ENCODE measurements at regions not wholly inside any gene's neighbourhood (a gene's known extent, or its start where the extent isn't known, plus 50 kb on each side); places are given as distances from the start of the nearest gene placed in this dataset.
A peak's percentile ranks its signal among the peaks of the same experiment; 100 is the strongest.

DNA sequence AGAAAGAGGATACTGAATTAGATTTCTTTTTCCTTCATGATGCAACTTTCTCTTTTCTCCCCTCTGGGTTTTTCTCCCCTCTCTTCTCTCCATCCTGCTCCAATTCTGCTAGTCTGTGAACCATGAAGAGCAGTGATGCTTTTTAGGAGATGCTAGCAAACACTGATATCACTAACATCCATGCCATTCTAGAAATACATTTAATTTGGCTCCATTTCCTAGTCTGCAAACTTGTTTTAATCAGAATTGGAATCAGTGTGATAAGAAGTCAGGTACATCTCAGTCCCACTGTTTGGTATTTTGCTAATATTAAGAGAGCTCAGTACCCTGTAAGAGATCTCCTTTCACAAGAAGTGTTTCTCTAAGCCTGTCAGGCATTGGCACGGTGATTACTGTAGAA is 437.1 kb downstream of the RWDD3 start:
- H3K27ac ChIP-seq (ENCODE audit: control insufficient read depth, insufficient read depth, low read length), result no peak overlapping the region

DNA sequence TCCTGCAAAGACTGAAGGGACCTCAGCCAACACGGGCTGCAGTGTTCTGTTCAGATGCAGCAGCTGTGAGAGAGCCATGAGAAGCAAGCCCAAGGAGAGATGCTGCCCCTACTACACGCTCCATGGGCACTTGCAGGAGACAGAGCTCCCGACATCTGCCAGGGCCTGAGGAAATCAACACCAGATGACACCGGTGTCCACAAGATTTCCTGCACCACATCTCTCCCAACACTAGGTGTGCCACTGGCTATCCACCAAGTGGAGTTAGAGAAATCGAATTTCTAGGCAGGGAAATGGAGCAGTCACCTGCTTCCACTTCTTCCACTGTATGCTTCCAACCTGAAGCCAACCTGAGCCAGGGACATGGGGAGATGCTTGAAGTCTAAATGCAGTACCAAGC is 445.3 kb downstream of the RWDD3 start:
- H4K20me1 ChIP-seq (ENCODE audit: control insufficient read depth, extremely low read depth, insufficient read depth, low read length), result no peaks in the 10 kb centered on the region
- no peak overlapping the region for H3K9ac ChIP-seq (ENCODE audit: control insufficient read depth, extremely low read depth, insufficient read depth, low read length)
- H3K27ac ChIP-seq (ENCODE audit: control insufficient read depth, insufficient read depth, low read length), result no peak overlapping the region
- no peaks in the 10 kb centered on the region for H3K4me1 ChIP-seq (ENCODE audit: control insufficient read depth, extremely low read depth, insufficient read depth, low read length)
- H3K4me3 ChIP-seq (ENCODE audit: control insufficient read depth in 2 of 3, extremely low read depth in 1 of 3, insufficient read depth in 2 of 3, low read depth in 1 of 3, low read length in 3 of 3), result no peak overlapping the region
- dilution Hi-C loops (cut with MboI; ENCODE audit: extremely low pct_ligation_motif_present, low sequenced_read_pairs), result no loop called here
- no peaks in the 10 kb centered on the region for H3K9me1 ChIP-seq (ENCODE audit: control insufficient read depth, extremely low read depth, insufficient read depth, low read length)
- H3K79me2 ChIP-seq (ENCODE audit: control insufficient read depth, insufficient read depth, low read length), result no peaks in the 10 kb centered on the region
- no peaks in the 10 kb centered on the region for H3K36me3 ChIP-seq (ENCODE audit: control insufficient read depth in 2 of 2, extremely low read depth in 1 of 2, insufficient read depth in 2 of 2, low read length in 2 of 2)
- no peaks in the 10 kb centered on the region for H3K9me3 ChIP-seq (ENCODE audit: control insufficient read depth, low read depth, low read length)
- no peak overlapping the region for H3K4me2 ChIP-seq (ENCODE audit: control insufficient read depth, extremely low read depth, insufficient read depth, low read depth, low read length)
- no peak overlapping the region for H2AFZ ChIP-seq (ENCODE audit: control insufficient read depth, low read length)
- TF ChIP-seq, protein P1, sequence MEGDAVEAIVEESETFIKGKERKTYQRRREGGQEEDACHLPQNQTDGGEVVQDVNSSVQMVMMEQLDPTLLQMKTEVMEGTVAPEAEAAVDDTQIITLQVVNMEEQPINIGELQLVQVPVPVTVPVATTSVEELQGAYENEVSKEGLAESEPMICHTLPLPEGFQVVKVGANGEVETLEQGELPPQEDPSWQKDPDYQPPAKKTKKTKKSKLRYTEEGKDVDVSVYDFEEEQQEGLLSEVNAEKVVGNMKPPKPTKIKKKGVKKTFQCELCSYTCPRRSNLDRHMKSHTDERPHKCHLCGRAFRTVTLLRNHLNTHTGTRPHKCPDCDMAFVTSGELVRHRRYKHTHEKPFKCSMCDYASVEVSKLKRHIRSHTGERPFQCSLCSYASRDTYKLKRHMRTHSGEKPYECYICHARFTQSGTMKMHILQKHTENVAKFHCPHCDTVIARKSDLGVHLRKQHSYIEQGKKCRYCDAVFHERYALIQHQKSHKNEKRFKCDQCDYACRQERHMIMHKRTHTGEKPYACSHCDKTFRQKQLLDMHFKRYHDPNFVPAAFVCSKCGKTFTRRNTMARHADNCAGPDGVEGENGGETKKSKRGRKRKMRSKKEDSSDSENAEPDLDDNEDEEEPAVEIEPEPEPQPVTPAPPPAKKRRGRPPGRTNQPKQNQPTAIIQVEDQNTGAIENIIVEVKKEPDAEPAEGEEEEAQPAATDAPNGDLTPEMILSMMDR (optimal IDR thresholded peaks at IDR 0.05 in 1 of 3, IDR thresholded peaks at IDR 0.05 in 1 of 3, conservative IDR thresholded peaks at IDR 0.05 in 1 of 3; ENCODE audit: extremely low read depth in 1 of 3, insufficient read depth in 2 of 3, low read length in 3 of 3), result peak in 1 of 3 experiments; percentile 20
- no peak for TF ChIP-seq EZH2 (IDR thresholded peaks at IDR 0.05; ENCODE audit: low read length)
- DNase-seq (ENCODE audit: low read depth, low spot score), result no peak
- no peaks in the 10 kb centered on the region for H3K27me3 ChIP-seq (ENCODE audit: control insufficient read depth, extremely low read depth, insufficient read depth, low read length)
- FAIRE-seq, result no peak

More for the DNA sequence above, 437.1 kb downstream of the RWDD3 start:
- Histone ChIP-seq H3K9me3 (ENCODE audit: control insufficient read depth, low read depth, low read length) (no peaks in the 10 kb centered on the region), H3K36me3 (ENCODE audit: control insufficient read depth in 2 of 2, extremely low read depth in 1 of 2, insufficient read depth in 2 of 2, low read length in 2 of 2) (no peaks in the 10 kb centered on the region), H3K4me3 (ENCODE audit: control insufficient read depth in 2 of 3, extremely low read depth in 1 of 3, insufficient read depth in 2 of 3, low read depth in 1 of 3, low read length in 3 of 3) (no peak overlapping the region), H2AFZ (ENCODE audit: control insufficient read depth, low read length) (no peak overlapping the region), H3K79me2 (ENCODE audit: control insufficient read depth, insufficient read depth, low read length) (no peaks in the 10 kb centered on the region), H4K20me1 (ENCODE audit: control insufficient read depth, extremely low read depth, insufficient read depth, low read length) (no peaks in the 10 kb centered on the region), H3K4me2 (ENCODE audit: control insufficient read depth, extremely low read depth, insufficient read depth, low read depth, low read length) (no peak overlapping the region), H3K9me1 (ENCODE audit: control insufficient read depth, extremely low read depth, insufficient read depth, low read length) (no peaks in the 10 kb centered on the region), H3K9ac (ENCODE audit: control insufficient read depth, extremely low read depth, insufficient read depth, low read length) (no peak overlapping the region), H3K4me1 (ENCODE audit: control insufficient read depth, extremely low read depth, insufficient read depth, low read length) (no peaks in the 10 kb centered on the region), H3K27me3 (ENCODE audit: control insufficient read depth, extremely low read depth, insufficient read depth, low read length) (no peaks in the 10 kb centered on the region)
- DNase-seq (ENCODE audit: low read depth, low spot score), result no peak
- TF ChIP-seq EZH2 (IDR thresholded peaks at IDR 0.05; ENCODE audit: low read length), result no peak
- TF ChIP-seq, protein P1 (optimal IDR thresholded peaks at IDR 0.05 in 1 of 3, IDR thresholded peaks at IDR 0.05 in 1 of 3, conservative IDR thresholded peaks at IDR 0.05 in 1 of 3; ENCODE audit: extremely low read depth in 1 of 3, insufficient read depth in 2 of 3, low read length in 3 of 3), result no peak
- FAIRE-seq, result no peak
- dilution Hi-C loops (cut with MboI; ENCODE audit: extremely low pct_ligation_motif_present, low sequenced_read_pairs), result no loop called here

All from keratinocyte (primary cell).